GM18508 (cell line): ENCODE measurements at regions not wholly inside any gene's neighbourhood (a gene's known extent, or its start where the extent isn't known, plus 50 kb on each side); places are given as distances from the start of the nearest gene placed in this dataset.
"Not testable (repeated sequence)": the region's sequence is repeated elsewhere in the genome, so short reads cannot be mapped to it uniquely, and the experiment has no call there.

Source experiments
- ATAC-seq: cut with Tn5 transposase; IDR thresholded peaks from one replicate; pipeline ENCODE4 v1.9.1; 2021; ENCODE audit warnings: moderate number of reproducible peaks; ENCODE audit not compliant: insufficient read depth, unreplicated experiment

GRCh38 chr1:59179673-59180072, 117.2 kb upstream of the FGGY start:
- no peak for ATAC-seq

- ATAC-seq = no peak
Observed at GRCh38 chr1:59180735-59181134, 116.2 kb upstream of the FGGY start.

- ATAC-seq = no peak
Observed at GRCh38 chr1:59183749-59184317, 113.1 kb upstream of the FGGY start.

- ATAC-seq = no peak
Observed at GRCh38 chr1:59184365-59184905, 112.5 kb upstream of the FGGY start.

GRCh38 chr1:59185163-59185860, 111.6 kb upstream of the FGGY start:
- ATAC-seq = no peak

- no peak for ATAC-seq
Observed at GRCh38 chr1:59186656-59187055, 110.2 kb upstream of the FGGY start.

GRCh38 chr1:59188413-59189213, 108.3 kb upstream of the FGGY start:
- ATAC-seq = no peak

- no peak for ATAC-seq
Observed at GRCh38 chr1:59193443-59194093, 103.3 kb upstream of the FGGY start.

- no peak for ATAC-seq
Observed at GRCh38 chr1:59194621-59195020, 102.3 kb upstream of the FGGY start.

- no peak for ATAC-seq
Observed at GRCh38 chr1:59195151-59195550, 101.7 kb upstream of the FGGY start.

GRCh38 chr1:59198564-59198963, 98.3 kb upstream of the FGGY start:
- ATAC-seq = no peak

- no peak for ATAC-seq
Observed at GRCh38 chr1:59199147-59199546, 97.7 kb upstream of the FGGY start.

GRCh38 chr1:59199719-59200376, 97.0 kb upstream of the FGGY start:
- no peak for ATAC-seq

- no peak for ATAC-seq
Observed at GRCh38 chr1:59201341-59201740, 95.6 kb upstream of the FGGY start.

- ATAC-seq = no peak
Observed at GRCh38 chr1:59202455-59202854, 94.4 kb upstream of the FGGY start.

- no peak for ATAC-seq
Observed at GRCh38 chr1:59204001-59204400, 92.9 kb upstream of the FGGY start.

- not testable (repeated sequence) for ATAC-seq
Observed at GRCh38 chr1:59206616-59207015, 90.3 kb upstream of the FGGY start.

- not testable (repeated sequence) for ATAC-seq
Observed at GRCh38 chr1:59210430-59210829, 86.5 kb upstream of the FGGY start.

- ATAC-seq = no peak
Observed at GRCh38 chr1:59212706-59213105, 84.2 kb upstream of the FGGY start.
